Gastroesophageal sphincter (tissue), 3 donors: ENCODE measurements at regions not wholly inside any gene's neighbourhood (a gene's known extent, or its start where the extent isn't known, plus 50 kb on each side); places are given as distances from the start of the nearest gene placed in this dataset.

Source experiments
- EP300 ChIP-seq: sonication (generic); formaldehyde crosslinking; IDR thresholded peaks from one replicate; pipeline ENCODE4 v1.6.1; 2017; ENCODE audit warnings: antibody characterized with exemption, mild to moderate bottlenecking
- POLR2A ChIP-seq, 2 donors: fragments of 450-650 bp; IDR thresholded peaks; one replicate each; pipeline ENCODE4 v1.6.1; 2017; ENCODE audit warnings: antibody characterized with exemption in 2 of 2, mild to moderate bottlenecking in 2 of 2, moderate library complexity in 1 of 2
- POLR2AphosphoS5 ChIP-seq: sonication (generic); formaldehyde crosslinking; IDR thresholded peaks from one replicate; pipeline ENCODE4 v1.6.1; 2017; ENCODE audit warnings: antibody characterized with exemption
- TF ChIP-seq, protein P1 (sequence below), 4 experiments: fragments of 200-600 bp in 2 of 4; fragments of 450-650 bp in 2 of 4; sonication (generic) in 1 of 4; IDR thresholded peaks; one replicate each; pipeline ENCODE4 v1.5.1; 2017 to 2019; ENCODE audit warnings: antibody characterized with exemption in 4 of 4, mild to moderate bottlenecking in 2 of 4, moderate library complexity in 2 of 4

DNA sequence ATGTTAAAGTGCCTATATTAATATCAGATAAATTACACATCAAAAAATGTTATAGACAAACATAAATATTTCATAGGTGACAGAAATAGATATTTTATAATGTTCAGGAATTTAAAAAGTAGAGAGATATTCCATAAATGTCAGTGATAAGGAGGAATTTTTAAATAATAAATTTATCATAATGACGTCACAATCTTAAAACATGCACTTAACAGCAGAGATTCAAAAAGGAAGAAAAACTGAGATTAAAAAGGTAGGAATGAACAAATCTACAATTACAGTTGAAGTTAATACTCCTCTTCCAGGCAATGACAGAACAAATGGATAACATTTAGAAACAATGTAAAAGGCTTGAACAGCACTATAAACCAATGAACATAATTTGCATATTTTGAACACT, 345.4 kb upstream of the NOX3 start:
- TF ChIP-seq EP300 (no peak), POLR2AphosphoS5 (no peak), POLR2A (IDR thresholded peaks at IDR 0.05) (no peak)
- TF ChIP-seq, protein P1, sequence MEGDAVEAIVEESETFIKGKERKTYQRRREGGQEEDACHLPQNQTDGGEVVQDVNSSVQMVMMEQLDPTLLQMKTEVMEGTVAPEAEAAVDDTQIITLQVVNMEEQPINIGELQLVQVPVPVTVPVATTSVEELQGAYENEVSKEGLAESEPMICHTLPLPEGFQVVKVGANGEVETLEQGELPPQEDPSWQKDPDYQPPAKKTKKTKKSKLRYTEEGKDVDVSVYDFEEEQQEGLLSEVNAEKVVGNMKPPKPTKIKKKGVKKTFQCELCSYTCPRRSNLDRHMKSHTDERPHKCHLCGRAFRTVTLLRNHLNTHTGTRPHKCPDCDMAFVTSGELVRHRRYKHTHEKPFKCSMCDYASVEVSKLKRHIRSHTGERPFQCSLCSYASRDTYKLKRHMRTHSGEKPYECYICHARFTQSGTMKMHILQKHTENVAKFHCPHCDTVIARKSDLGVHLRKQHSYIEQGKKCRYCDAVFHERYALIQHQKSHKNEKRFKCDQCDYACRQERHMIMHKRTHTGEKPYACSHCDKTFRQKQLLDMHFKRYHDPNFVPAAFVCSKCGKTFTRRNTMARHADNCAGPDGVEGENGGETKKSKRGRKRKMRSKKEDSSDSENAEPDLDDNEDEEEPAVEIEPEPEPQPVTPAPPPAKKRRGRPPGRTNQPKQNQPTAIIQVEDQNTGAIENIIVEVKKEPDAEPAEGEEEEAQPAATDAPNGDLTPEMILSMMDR (IDR thresholded peaks at IDR 0.05): no peak
